C4-2B (cell line): ENCODE measurements at regions not wholly inside any gene's neighbourhood (a gene's known extent, or its start where the extent isn't known, plus 50 kb on each side); places are given as distances from the start of the nearest gene placed in this dataset.

Experiments used
- CTCF ChIP-seq: fragments of 450-650 bp; conservative IDR thresholded peaks from 2 replicates; pipeline ENCODE4 v1.5.1; 2017; ENCODE audit warnings: mild to moderate bottlenecking
- ZFX ChIP-seq: fragments of 450-650 bp; IDR thresholded peaks from 2 replicates; pipeline ENCODE4 v1.6.1; 2017

- no peak for TF ChIP-seq CTCF
- TF ChIP-seq ZFX: no peak
Observed at GRCh38 chr2:8309131-8309530, 372.7 kb upstream of the ID2 start.
